DMS153 treated with DMSO at 0.1 percent for 48 hours (cell line): ENCODE measurements at regions not wholly inside any gene's neighbourhood (a gene's known extent, or its start where the extent isn't known, plus 50 kb on each side); places are given as distances from the start of the nearest gene placed in this dataset.
"Not testable (repeated sequence)": the region's sequence is repeated elsewhere in the genome, so short reads cannot be mapped to it uniquely, and the experiment has no call there.

Experiments
- DNase-seq: peaks from one replicate; lab custom pipeline; 2025; ENCODE audit not compliant: unreplicated experiment; lab: John Stamatoyannopoulos, UW

- not testable (repeated sequence) for DNase-seq
These were observed 1430.6 kb downstream of the CDH8 start for GRCh38 chr16:60605652-60606051.

GRCh38 chr16:60605176-60605575 lies 1431.1 kb downstream of the CDH8 start:
- no peak for DNase-seq

- no peak for DNase-seq
These were observed 1449.7 kb downstream of the CDH8 start for GRCh38 chr16:60586493-60586892.

GRCh38 chr16:60582528-60582927 lies 1453.7 kb downstream of the CDH8 start:
- DNase-seq: no peak

GRCh38 chr16:60566901-60567300 lies 1469.3 kb downstream of the CDH8 start:
- no peak for DNase-seq

DNA sequence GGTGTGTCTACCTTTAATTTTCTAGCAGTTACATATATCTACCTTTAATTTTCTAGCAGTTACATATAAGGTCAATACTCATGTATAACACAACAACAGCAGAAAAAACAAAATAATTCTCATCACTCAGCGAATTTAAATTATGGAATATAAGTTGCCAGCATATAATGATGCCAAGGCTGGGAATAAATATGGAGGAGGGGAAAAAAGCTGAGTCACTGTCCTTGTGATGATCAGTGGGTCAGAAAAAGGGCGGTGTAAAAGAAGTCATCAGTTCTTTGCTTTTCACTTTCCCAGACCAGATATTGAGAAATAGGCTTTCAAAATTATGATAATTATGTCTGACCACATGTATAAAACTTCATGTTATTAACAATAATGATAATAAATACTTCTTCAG lies 1471.7 kb downstream of the CDH8 start:
- DNase-seq: no peak

- no peak for DNase-seq
These were observed 1473.1 kb downstream of the CDH8 start for GRCh38 chr16:60563166-60563565.

- no peak for DNase-seq
These were observed 1477.3 kb downstream of the CDH8 start for GRCh38 chr16:60558936-60559335.

DNA sequence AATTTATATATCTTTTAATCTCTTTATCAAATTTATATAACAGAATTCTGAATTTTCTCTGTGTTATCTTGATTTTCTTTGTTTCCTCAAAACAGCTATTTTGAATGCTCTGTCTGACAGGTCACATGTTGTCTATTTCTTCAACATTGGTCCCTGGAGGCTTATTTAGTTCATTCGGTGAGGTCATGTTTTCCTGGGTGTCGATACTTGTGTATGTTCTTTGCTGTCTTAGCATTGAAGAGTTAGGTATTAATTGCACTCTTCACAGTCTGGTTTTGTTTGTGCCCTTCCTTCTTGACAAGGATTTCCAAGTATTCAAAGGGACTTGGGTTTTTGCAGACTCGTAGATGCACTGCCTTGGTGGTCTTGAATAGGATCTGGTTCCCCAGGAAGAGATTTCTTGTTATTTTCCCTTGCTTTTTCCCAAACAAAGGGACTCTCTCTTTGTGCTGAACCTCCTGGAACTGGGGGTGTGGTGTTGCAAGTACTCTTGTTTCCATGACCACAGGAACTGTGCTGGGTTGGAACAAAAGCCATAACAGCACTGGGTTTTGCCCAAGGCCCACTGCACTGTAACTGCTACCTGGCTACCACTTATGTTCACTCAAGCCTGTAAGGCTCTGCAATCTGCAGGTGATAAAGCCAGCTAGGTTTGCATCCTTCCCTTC lies 1483.0 kb downstream of the CDH8 start:
- no peak for DNase-seq

DNA sequence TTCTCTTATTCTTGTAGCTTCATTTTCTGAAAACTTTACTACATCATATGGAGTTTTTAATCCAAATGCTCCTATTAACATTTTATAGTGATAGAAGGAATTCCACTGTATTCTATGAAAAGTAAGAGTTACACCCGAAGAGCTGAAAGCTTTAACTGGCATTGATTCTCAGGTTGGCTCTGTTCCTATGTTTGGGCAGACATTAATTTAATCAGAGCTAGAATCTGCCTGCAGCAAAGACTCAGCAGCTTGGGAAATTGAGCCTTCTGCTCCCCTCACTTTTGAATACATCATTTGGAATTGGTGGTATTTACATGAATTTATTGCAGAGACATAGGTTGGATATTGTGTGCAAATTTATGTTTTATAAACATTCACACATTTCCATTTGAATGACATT lies 1494.7 kb downstream of the CDH8 start:
- no peak for DNase-seq

DNA sequence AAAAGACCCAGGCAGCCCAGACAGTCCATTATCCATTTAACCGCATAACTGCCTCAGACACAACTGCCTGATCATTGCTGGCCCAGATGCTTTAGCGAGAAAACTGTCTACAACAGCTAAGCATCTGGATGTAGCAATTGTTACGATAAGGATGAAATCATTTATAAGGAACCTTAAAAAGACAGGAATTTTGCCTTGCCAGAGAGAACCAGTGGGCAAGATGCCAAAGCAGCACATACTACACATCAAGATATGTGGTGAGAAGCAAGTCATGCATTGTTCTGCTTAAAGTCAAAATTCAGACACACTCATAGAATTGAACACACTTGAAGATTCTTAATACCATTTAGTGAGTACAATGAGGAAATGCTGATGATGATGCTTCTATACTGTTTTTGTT lies 1525.3 kb downstream of the CDH8 start:
- no peak for DNase-seq

DNA sequence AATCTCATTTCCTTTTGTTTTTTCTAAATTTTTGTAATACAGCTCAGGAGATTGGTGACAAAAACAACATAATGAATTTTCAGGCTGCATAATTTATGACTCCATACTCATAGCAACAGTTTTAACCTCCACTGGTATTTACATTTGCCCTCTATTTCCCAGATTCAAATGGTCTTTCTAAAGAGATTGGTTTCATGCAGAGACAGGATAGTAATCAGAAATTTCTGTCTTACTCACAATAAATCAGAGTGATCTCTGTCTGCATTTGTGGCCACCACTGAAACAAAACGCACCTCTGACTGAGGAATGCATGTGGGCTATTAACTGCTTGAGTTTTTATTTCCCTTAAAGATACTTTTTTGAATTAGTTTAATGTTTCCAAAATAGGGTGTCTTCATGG lies 1526.0 kb downstream of the CDH8 start:
- DNase-seq: no peak

GRCh38 chr16:60491273-60491672 lies 1545.0 kb downstream of the CDH8 start:
- DNase-seq: no peak

DNA sequence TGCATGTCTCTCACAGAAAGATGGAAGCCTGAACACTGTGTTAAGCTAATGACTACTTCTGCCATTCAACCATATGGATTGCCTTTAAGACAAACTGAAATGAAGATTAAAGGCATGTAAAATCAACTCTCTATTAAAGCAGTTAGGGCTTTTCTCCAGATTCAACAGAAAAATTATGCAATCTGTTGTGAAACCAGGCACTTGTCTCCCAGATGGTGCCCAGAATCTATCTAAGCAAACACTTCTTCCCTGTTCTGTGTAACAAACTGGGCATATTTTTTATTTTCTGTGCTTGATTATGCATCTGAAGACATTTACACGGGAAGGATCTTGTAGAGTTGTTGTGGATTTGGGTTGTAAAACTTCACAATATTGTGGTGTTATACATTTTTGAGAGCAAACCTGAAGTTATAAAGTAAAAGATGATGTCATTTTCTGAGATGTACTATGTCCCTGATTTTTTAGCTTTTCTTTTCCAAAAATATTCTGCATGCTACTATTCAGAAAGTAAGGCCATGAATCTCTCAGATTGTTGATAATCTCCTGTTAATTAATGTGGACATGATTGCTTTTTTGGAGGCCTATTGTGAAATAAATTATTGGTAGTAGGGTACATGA lies 1550.3 kb downstream of the CDH8 start:
- DNase-seq: no peak

DNA sequence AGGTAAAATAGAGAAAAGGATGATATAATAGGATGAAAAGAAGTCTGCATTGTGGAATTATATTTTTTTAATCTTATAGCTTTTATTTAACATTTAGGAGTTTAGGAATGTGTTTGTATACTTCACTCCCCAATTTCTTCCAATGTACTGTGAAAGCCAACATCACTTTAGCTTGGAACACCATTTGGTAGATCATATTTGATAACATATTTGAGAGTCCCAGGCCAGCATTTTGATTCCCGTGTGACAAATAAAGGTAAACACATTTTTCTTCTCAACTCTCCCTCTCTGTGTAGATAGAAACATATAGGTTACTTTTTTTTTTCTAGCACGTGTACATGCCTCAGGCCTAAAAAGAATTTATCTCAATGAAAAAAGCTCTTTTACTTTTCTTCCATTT lies 1551.3 kb downstream of the CDH8 start:
- no peak for DNase-seq

DNA sequence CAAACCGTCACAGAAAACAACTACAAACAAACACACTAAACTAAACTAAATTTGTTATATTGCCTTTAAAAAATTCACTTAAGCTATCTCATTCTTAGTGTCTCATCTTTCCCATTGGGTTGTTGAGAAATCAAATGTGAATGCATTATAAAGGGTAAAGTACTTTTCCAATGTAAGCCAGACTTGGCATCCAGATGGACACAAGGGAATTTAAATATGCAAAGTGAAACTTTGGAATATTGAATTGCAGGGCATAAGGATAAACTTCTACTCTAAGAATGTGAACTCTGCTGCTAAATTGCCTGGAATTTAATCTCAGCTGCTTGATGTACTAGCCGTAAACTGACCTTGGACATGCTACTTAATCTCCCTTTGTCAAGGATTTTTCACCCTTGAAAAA lies 1554.6 kb downstream of the CDH8 start:
- no peak for DNase-seq

- no peak for DNase-seq
These were observed 1557.4 kb downstream of the CDH8 start for GRCh38 chr16:60478810-60479209.

GRCh38 chr16:60463986-60464385 lies 1572.3 kb downstream of the CDH8 start:
- no peak for DNase-seq

GRCh38 chr16:60459463-60459862 lies 1576.8 kb downstream of the CDH8 start:
- DNase-seq: no peak

GRCh38 chr16:60458255-60458654 lies 1578.0 kb downstream of the CDH8 start:
- no peak for DNase-seq

DNA sequence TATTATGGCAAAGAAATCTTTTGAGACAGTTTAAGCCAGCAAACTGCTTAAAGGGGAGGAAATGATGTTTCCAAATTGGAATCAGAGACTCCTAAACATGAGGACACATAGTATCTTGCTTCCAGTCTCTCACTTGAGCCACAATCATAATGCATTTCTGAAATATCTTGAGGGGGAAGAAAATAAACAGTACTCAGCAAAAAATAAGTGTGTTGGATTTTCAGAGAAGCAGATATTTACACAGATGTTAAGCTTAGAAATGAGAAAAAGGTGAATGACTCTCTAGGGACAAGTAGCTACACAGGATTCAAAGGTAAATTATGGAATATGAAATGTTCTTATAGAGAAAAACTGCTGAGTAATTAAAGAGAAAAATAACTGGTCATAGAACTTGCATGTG lies 1583.6 kb downstream of the CDH8 start:
- DNase-seq: no peak

DNA sequence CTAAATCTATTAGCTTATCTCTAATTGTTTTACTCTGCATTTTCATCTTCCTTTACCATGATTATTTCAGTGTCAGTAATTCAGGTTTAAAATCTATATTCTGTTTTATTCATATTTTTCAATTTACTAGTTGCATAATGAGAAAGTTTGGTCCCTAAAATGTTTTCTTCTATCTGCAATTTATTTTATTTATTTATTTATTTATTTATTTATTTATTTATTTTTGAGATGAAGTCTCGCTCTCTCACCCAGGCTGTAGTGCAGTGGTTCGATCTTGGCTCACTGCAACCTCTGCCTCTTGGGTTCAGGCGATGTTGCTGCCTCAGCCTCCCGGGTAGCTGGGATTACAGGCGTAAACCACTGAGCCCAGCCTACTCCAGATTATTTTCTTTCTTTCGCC lies 1597.3 kb downstream of the CDH8 start:
- no peak for DNase-seq

- DNase-seq: no peak
These were observed 1603.8 kb downstream of the CDH8 start for GRCh38 chr16:60432472-60432871.
